ENCODE measurements at regions not wholly inside any gene's neighbourhood (a gene's known extent, or its start where the extent isn't known, plus 50 kb on each side); places are given as distances from the start of the nearest gene placed in this dataset.

GRCh38 chr16:86673956-86674453, 95.7 kb downstream of the FOXL1 start:
- H3K4me3 ChIP-seq (ENCODE audit: low read length): no peak overlapping the region
- TF ChIP-seq, protein P1, sequence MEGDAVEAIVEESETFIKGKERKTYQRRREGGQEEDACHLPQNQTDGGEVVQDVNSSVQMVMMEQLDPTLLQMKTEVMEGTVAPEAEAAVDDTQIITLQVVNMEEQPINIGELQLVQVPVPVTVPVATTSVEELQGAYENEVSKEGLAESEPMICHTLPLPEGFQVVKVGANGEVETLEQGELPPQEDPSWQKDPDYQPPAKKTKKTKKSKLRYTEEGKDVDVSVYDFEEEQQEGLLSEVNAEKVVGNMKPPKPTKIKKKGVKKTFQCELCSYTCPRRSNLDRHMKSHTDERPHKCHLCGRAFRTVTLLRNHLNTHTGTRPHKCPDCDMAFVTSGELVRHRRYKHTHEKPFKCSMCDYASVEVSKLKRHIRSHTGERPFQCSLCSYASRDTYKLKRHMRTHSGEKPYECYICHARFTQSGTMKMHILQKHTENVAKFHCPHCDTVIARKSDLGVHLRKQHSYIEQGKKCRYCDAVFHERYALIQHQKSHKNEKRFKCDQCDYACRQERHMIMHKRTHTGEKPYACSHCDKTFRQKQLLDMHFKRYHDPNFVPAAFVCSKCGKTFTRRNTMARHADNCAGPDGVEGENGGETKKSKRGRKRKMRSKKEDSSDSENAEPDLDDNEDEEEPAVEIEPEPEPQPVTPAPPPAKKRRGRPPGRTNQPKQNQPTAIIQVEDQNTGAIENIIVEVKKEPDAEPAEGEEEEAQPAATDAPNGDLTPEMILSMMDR (conservative IDR thresholded peaks at IDR 0.05; ENCODE audit: low read depth, low read length): no peak

GRCh38 chr16:86676254-86676670, 97.9 kb downstream of the FOXL1 start:
- TF ChIP-seq, protein P1 (conservative IDR thresholded peaks at IDR 0.05; ENCODE audit: low read depth, low read length): no peak
- no peak overlapping the region for H3K4me3 ChIP-seq (ENCODE audit: low read length)
- no peak for DNase-seq (ENCODE audit: low read depth)

More at GRCh38 chr16:86673956-86674453, 95.7 kb downstream of the FOXL1 start:
- DNase-seq (ENCODE audit: low read depth): no peak

DNA sequence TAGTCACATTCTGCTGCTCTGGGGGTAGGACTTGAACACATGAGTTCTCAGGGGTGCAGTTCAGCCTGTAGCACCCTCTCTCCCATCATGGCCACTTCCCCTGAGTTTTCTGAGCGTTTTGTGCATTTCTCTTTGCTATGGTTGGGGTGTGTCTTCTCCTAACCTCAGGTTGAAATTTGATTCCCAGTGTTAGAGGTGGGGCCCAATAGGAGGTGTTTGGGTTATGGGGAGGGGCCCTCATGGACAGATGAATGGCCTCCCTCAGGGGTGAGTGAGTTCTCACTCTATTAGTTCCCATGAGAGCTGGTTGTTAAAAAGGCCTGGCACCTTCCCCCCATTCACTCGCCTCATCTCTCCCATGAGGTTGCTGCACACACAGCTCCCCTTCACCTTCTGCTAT, 101.1 kb downstream of the FOXL1 start:
- no peak overlapping the region for H3K4me3 ChIP-seq (ENCODE audit: low read length)
- TF ChIP-seq, protein P1 (conservative IDR thresholded peaks at IDR 0.05; ENCODE audit: low read depth, low read length): no peak
- no peak for DNase-seq (ENCODE audit: low read depth)

GRCh38 chr16:86680162-86680561, 101.8 kb downstream of the FOXL1 start:
- TF ChIP-seq, protein P1 (conservative IDR thresholded peaks at IDR 0.05; ENCODE audit: low read depth, low read length): no peak
- DNase-seq (ENCODE audit: low read depth): peak; percentile 43
- no peak overlapping the region for H3K4me3 ChIP-seq (ENCODE audit: low read length)

GRCh38 chr16:86680661-86681030, 102.3 kb downstream of the FOXL1 start:
- TF ChIP-seq, protein P1 (conservative IDR thresholded peaks at IDR 0.05; ENCODE audit: low read depth, low read length): no peak
- DNase-seq (ENCODE audit: low read depth): no peak
- no peak overlapping the region for H3K4me3 ChIP-seq (ENCODE audit: low read length)

DNA sequence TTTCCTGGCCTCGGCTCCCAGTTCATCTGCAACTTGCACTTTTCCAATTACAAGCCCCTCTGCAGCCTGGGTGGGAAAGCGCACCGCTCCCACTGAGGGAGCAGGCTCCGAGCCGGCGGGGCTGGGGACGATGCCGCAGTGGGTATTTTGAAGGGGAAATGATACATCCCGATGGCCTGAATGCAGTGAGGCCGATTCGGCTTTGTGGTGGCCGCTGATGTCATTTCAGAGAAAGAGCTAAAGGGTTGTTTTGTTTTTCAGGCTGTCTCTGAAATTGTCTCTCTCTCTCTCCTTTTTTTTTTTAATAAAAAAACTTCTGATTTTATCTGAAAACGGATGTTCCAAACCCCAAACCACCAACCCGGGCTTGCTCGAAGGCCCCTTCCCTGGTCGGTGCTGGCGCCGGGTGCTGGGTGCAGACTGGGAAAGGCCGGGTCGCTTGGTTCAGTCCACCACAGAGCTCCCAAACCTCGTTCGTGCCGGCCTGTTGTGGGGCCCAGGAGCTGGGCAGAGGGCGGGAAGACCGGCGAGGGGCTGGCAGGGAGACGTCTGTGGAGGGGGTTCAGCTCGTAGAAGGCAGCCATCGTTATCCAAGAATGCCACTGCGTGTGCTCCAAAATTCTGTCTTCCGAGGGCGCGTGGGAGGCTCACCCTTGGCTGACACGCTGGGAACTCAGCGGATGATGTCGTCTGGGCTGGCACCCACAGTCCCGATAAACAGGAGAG, 102.8 kb downstream of the FOXL1 start:
- no peak overlapping the region for H3K4me3 ChIP-seq (ENCODE audit: low read length)
- TF ChIP-seq, protein P1 (conservative IDR thresholded peaks at IDR 0.05; ENCODE audit: low read depth, low read length): no peak
- no peak for DNase-seq (ENCODE audit: low read depth)

DNA sequence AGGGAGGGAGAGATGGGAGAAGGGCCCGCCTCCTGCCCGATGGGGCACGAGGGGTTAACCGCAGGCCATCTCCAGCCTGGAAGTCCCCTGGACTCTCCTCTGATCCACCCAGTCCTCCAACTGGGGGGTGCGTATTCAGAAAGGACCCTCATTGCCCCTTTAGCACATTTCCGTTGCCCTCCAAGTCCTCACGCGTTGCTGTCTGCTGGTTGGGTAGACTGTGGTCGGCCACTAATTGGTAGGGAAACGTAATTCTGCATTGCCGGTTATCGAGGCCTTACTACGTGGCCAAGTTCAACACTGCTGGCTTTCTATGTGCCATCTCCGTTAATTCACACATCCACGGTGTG, 103.4 kb downstream of the FOXL1 start:
- no peak overlapping the region for H3K4me3 ChIP-seq (ENCODE audit: low read length)
- no peak for DNase-seq (ENCODE audit: low read depth)
- TF ChIP-seq, protein P1 (conservative IDR thresholded peaks at IDR 0.05; ENCODE audit: low read depth, low read length): no peak
